ENCODE measurements at regions not wholly inside any gene's neighbourhood (a gene's known extent, or its start where the extent isn't known, plus 50 kb on each side); places are given as distances from the start of the nearest gene placed in this dataset.

- in situ Hi-C loops (cut with HindIII; ENCODE audit: low pct_unique_long_range_greater_than_20kb, low sequenced_read_pairs) = no loop called here
- no peak for DNase-seq (ENCODE audit: low read depth)
Measured at GRCh38 chr16:76784530-76784929, 406.5 kb upstream of the MON1B start.

GRCh38 chr16:76787394-76787793 is 403.6 kb upstream of the MON1B start:
- in situ Hi-C loops (cut with HindIII; ENCODE audit: low pct_unique_long_range_greater_than_20kb, low sequenced_read_pairs) = no loop called here

GRCh38 chr16:76791151-76791550 is 399.8 kb upstream of the MON1B start:
- in situ Hi-C loops (cut with HindIII; ENCODE audit: low pct_unique_long_range_greater_than_20kb, low sequenced_read_pairs) = no loop called here
- no peak for DNase-seq (ENCODE audit: low read depth)

More at GRCh38 chr16:76787394-76787793, 403.6 kb upstream of the MON1B start:
- DNase-seq (ENCODE audit: low read depth) = no peak

GRCh38 chr16:76796416-76796815 is 394.6 kb upstream of the MON1B start:
- no peak for DNase-seq (ENCODE audit: low read depth)
- in situ Hi-C loops (cut with HindIII; ENCODE audit: low pct_unique_long_range_greater_than_20kb, low sequenced_read_pairs) = no loop called here

GRCh38 chr16:76796978-76797377 is 394.0 kb upstream of the MON1B start:
- in situ Hi-C loops (cut with HindIII; ENCODE audit: low pct_unique_long_range_greater_than_20kb, low sequenced_read_pairs) = no loop called here
- no peak for DNase-seq (ENCODE audit: low read depth)

GRCh38 chr16:76797457-76797856 is 393.5 kb upstream of the MON1B start:
- in situ Hi-C loops (cut with HindIII; ENCODE audit: low pct_unique_long_range_greater_than_20kb, low sequenced_read_pairs) = no loop called here
- DNase-seq (ENCODE audit: low read depth) = no peak

- in situ Hi-C loops (cut with HindIII; ENCODE audit: low pct_unique_long_range_greater_than_20kb, low sequenced_read_pairs) = no loop called here
- no peak for DNase-seq (ENCODE audit: low read depth)
Measured at GRCh38 chr16:76800196-76800595, 390.8 kb upstream of the MON1B start.

GRCh38 chr16:76801357-76801756 is 389.6 kb upstream of the MON1B start:
- in situ Hi-C loops (cut with HindIII; ENCODE audit: low pct_unique_long_range_greater_than_20kb, low sequenced_read_pairs) = no loop called here
- DNase-seq (ENCODE audit: low read depth) = no peak

GRCh38 chr16:76816475-76816874 is 374.5 kb upstream of the MON1B start:
- in situ Hi-C loops (cut with HindIII; ENCODE audit: low pct_unique_long_range_greater_than_20kb, low sequenced_read_pairs) = no loop called here
- DNase-seq (ENCODE audit: low read depth) = no peak

GRCh38 chr16:76818606-76819181 is 372.3 kb upstream of the MON1B start:
- no peak for DNase-seq (ENCODE audit: low read depth)
- in situ Hi-C loops (cut with HindIII; ENCODE audit: low pct_unique_long_range_greater_than_20kb, low sequenced_read_pairs) = no loop called here

GRCh38 chr16:76819226-76819916 is 371.6 kb upstream of the MON1B start:
- in situ Hi-C loops (cut with HindIII; ENCODE audit: low pct_unique_long_range_greater_than_20kb, low sequenced_read_pairs) = no loop called here

GRCh38 chr16:76824221-76824620 is 366.8 kb upstream of the MON1B start:
- DNase-seq (ENCODE audit: low read depth) = no peak
- in situ Hi-C loops (cut with HindIII; ENCODE audit: low pct_unique_long_range_greater_than_20kb, low sequenced_read_pairs) = no loop called here

More at GRCh38 chr16:76819226-76819916, 371.6 kb upstream of the MON1B start:
- DNase-seq (ENCODE audit: low read depth) = no peak

GRCh38 chr16:76824791-76825190 is 366.2 kb upstream of the MON1B start:
- DNase-seq (ENCODE audit: low read depth) = no peak
- in situ Hi-C loops (cut with HindIII; ENCODE audit: low pct_unique_long_range_greater_than_20kb, low sequenced_read_pairs) = no loop called here

GRCh38 chr16:76835339-76835738 is 355.7 kb upstream of the MON1B start:
- in situ Hi-C loops (cut with HindIII; ENCODE audit: low pct_unique_long_range_greater_than_20kb, low sequenced_read_pairs) = no loop called here
- DNase-seq (ENCODE audit: low read depth) = no peak

- no peak for DNase-seq (ENCODE audit: low read depth)
- in situ Hi-C loops (cut with HindIII; ENCODE audit: low pct_unique_long_range_greater_than_20kb, low sequenced_read_pairs) = no loop called here
Measured at GRCh38 chr16:76835779-76836300, 355.1 kb upstream of the MON1B start.

GRCh38 chr16:76837872-76838271 is 353.1 kb upstream of the MON1B start:
- no peak for DNase-seq (ENCODE audit: low read depth)
- in situ Hi-C loops (cut with HindIII; ENCODE audit: low pct_unique_long_range_greater_than_20kb, low sequenced_read_pairs) = no loop called here

GRCh38 chr16:76854234-76854633 is 336.8 kb upstream of the MON1B start:
- peak; percentile 12 for DNase-seq (ENCODE audit: low read depth)
- in situ Hi-C loops (cut with HindIII; ENCODE audit: low pct_unique_long_range_greater_than_20kb, low sequenced_read_pairs) = no loop called here

GRCh38 chr16:76856112-76856511 is 334.9 kb upstream of the MON1B start:
- DNase-seq (ENCODE audit: low read depth) = no peak
- in situ Hi-C loops (cut with HindIII; ENCODE audit: low pct_unique_long_range_greater_than_20kb, low sequenced_read_pairs) = no loop called here

GRCh38 chr16:76857402-76857801 is 333.6 kb upstream of the MON1B start:
- in situ Hi-C loops (cut with HindIII; ENCODE audit: low pct_unique_long_range_greater_than_20kb, low sequenced_read_pairs) = no loop called here
- no peak for DNase-seq (ENCODE audit: low read depth)

GRCh38 chr16:76862901-76863300 is 328.1 kb upstream of the MON1B start:
- DNase-seq (ENCODE audit: low read depth) = no peak
- in situ Hi-C loops (cut with HindIII; ENCODE audit: low pct_unique_long_range_greater_than_20kb, low sequenced_read_pairs) = no loop called here

All from Caki2 (cell line).